K562 (cell line): ENCODE measurements at regions not wholly inside any gene's neighbourhood (a gene's known extent, or its start where the extent isn't known, plus 50 kb on each side); places are given as distances from the start of the nearest gene placed in this dataset.

ENCODE experiments used
- ATAC-seq: fragments of 200-7000 bp; cut with Tn5 transposase; 3 replicates; pipeline ENCODE4 v1.9.1; 2020; ENCODE audit warnings: moderate library complexity
- BruUV-seq: library from RNA; stranded (reverse); fragments of 400-500 nt; replicated peaks from 2 replicates; lab custom pipeline; 2021; lab: Mats Ljungman, UMichigan
- CTCF ChIA-PET: fragments of 300-600 bp; formaldehyde crosslinking; extraction: SDS; loops from one replicate; lab custom pipeline; 2021; ENCODE audit warnings: low intra/inter-chr PET ratio; lab: Yijun Ruan, JAX
- POLR2A ChIA-PET: fragments of 300-600, 350-650 bp; sonication (Branson Sonifier 250); formaldehyde crosslinking; extraction: SDS; loops from one replicate; lab custom pipeline; 2021; ENCODE audit warnings: antibody characterized with exemption, inconsistent platforms; lab: Yijun Ruan, JAX
- DNase-seq, 4 experiments: peaks; one replicate each; pipeline versions ENCODE4 v3.0.0 to v3.0.0-alpha.2; 2011 to 2018; ENCODE audit warnings: low spot score in 3 of 4, mixed read lengths in 3 of 4; ENCODE audit errors: extremely low read depth in 1 of 4
- FAIRE-seq: peaks from 2 replicates; lab custom pipeline; 2011; peaks lifted over from hg19 to GRCh38; lab: Jason Lieb, UNC
- H2AFZ ChIP-seq: 2 replicates; pipeline ENCODE4 v1.6.0; 2011; ENCODE audit warnings: low read depth, low read length, control low read depth, inconsistent platforms
- H3K27ac ChIP-seq: fragments of 200-600 bp; 3 replicates; pipeline ENCODE4 v1.8.0; 2011; ENCODE audit warnings: low read depth, mild to moderate bottlenecking, control low read depth, inconsistent platforms, low read length, moderate library complexity, mixed read lengths; ENCODE audit errors: extremely low read depth
- H3K27me3 ChIP-seq, 2 experiments: fragments of 300-600 bp in 1 of 2; 2 replicates in 1 of 2; 3 replicates in 1 of 2; pipeline versions ENCODE4 v1.6.0 to v1.8.0; 2011; ENCODE audit warnings: inconsistent platforms in 2 of 2, low read length in 2 of 2, mild to moderate bottlenecking in 1 of 2, mixed read lengths in 1 of 2, moderate library complexity in 1 of 2; ENCODE audit not compliant: control insufficient read depth in 2 of 2, insufficient read depth in 2 of 2
- H3K36me3 ChIP-seq: fragments of 300-600 bp; 3 replicates; pipeline ENCODE4 v1.8.0; 2011; ENCODE audit warnings: mild to moderate bottlenecking, low read length, inconsistent platforms; ENCODE audit not compliant: control insufficient read depth, insufficient read depth
- H3K4me1 ChIP-seq, 2 experiments: fragments of 200-600 bp in 1 of 2; replicated peaks in 1 of 2; 2 replicates in 1 of 2; 3 replicates in 1 of 2; pipeline versions ENCODE4 v1.5.1 to v1.8.0; 2011; ENCODE audit warnings: inconsistent platforms in 2 of 2, low read length in 2 of 2, mild to moderate bottlenecking in 1 of 2, mixed read lengths in 1 of 2, moderate library complexity in 1 of 2; ENCODE audit not compliant: control insufficient read depth in 2 of 2, insufficient read depth in 2 of 2
- H3K4me2 ChIP-seq: 2 replicates; pipeline ENCODE4 v1.6.1; 2011; ENCODE audit warnings: low read length, control low read depth, inconsistent platforms, mixed read lengths; ENCODE audit not compliant: insufficient read depth
- H3K4me3 ChIP-seq: fragments of 200-600 bp; sonication (generic), shearing (Covaris generic); 2 replicates; pipeline ENCODE4 v1.5.1; 2016; ENCODE audit warnings: control low read depth, inconsistent platforms
- H3K79me2 ChIP-seq: fragments of 200-600 bp; 3 replicates; pipeline ENCODE4 v1.8.0; 2011; ENCODE audit warnings: low read length, inconsistent platforms; ENCODE audit not compliant: control insufficient read depth, insufficient read depth
- H3K9ac ChIP-seq, 2 experiments: 2 replicates each; pipeline versions ENCODE4 v1.6.0 to v1.6.1; 2011; ENCODE audit warnings: low read depth in 2 of 2, low read length in 2 of 2, control low read depth in 1 of 2, inconsistent platforms in 1 of 2, mild to moderate bottlenecking in 1 of 2, mixed read lengths in 1 of 2; ENCODE audit not compliant: insufficient read depth in 1 of 2
- H3K9me1 ChIP-seq: one replicate; pipeline ENCODE4 v1.6.0; 2011; ENCODE audit warnings: inconsistent platforms, mild to moderate bottlenecking, low read length, moderate library complexity; ENCODE audit not compliant: control insufficient read depth, insufficient read depth
- H3K9me3 ChIP-seq: replicated peaks from 2 replicates; pipeline ENCODE4 v1.5.1; 2011; ENCODE audit warnings: low read depth, low read length, inconsistent platforms; ENCODE audit not compliant: control insufficient read depth, insufficient read depth
- H4K20me1 ChIP-seq: replicated peaks from 2 replicates; pipeline ENCODE4 v1.6.1; 2011; ENCODE audit warnings: low read length, inconsistent platforms, mixed read lengths; ENCODE audit not compliant: control insufficient read depth, insufficient read depth
- MECOM ChIP-seq: fragments of 250-450 bp; sonication (Bioruptor Pico); IDR thresholded peaks from 2 replicates; pipeline ENCODE4 v1.8.0; 2022; ENCODE audit warnings: inconsistent platforms
- PRMT5 ChIP-seq: sonication (generic); formaldehyde crosslinking; IDR thresholded peaks from 2 replicates; pipeline ENCODE4 v1.5.0; 2020; ENCODE audit warnings: missing genetic modification reagents
- STAG1 ChIP-seq: sonication (generic); formaldehyde crosslinking; IDR thresholded peaks from 2 replicates; pipeline ENCODE4 v1.5.0; 2020; ENCODE audit warnings: missing genetic modification reagents, borderline replicate concordance
- ZNF224 ChIP-seq: sonication (generic); formaldehyde crosslinking; IDR thresholded peaks from 2 replicates; pipeline ENCODE4 v1.8.0; 2022; ENCODE audit warnings: mild to moderate bottlenecking, missing genetic modification reagents
- WGBS: fragments of 100-300 bp; shearing (Covaris generic); methylation state at CpG from one replicate; pipeline ENCODE4 v1.1.6; 2016; ENCODE audit warnings: low coverage, mixed read lengths; ENCODE audit not compliant: insufficient coverage; ENCODE audit errors: missing lambda C conversion rate; 5-methylcytosine and 5-hydroxymethylcytosine counted together
- in situ Hi-C: fragments of 300-500 bp; cut with MboI; formaldehyde crosslinking; loops from 4 replicates; pipeline ENCODE4 v1.15.0; 2018; ENCODE audit warnings: inconsistent platforms, mixed read lengths
- intact Hi-C: fragments of 100-400 bp; cut with micrococcal nuclease; formaldehyde crosslinking; loops from 2 replicates; pipeline ENCODE4 v1.14.2; 2022
- TF ChIP-seq, protein P1 (sequence below): sonication (generic); formaldehyde crosslinking; IDR thresholded peaks from 2 replicates; pipeline ENCODE4 v1.8.0; 2022; ENCODE audit warnings: mild to moderate bottlenecking, missing genetic modification reagents

DNA sequence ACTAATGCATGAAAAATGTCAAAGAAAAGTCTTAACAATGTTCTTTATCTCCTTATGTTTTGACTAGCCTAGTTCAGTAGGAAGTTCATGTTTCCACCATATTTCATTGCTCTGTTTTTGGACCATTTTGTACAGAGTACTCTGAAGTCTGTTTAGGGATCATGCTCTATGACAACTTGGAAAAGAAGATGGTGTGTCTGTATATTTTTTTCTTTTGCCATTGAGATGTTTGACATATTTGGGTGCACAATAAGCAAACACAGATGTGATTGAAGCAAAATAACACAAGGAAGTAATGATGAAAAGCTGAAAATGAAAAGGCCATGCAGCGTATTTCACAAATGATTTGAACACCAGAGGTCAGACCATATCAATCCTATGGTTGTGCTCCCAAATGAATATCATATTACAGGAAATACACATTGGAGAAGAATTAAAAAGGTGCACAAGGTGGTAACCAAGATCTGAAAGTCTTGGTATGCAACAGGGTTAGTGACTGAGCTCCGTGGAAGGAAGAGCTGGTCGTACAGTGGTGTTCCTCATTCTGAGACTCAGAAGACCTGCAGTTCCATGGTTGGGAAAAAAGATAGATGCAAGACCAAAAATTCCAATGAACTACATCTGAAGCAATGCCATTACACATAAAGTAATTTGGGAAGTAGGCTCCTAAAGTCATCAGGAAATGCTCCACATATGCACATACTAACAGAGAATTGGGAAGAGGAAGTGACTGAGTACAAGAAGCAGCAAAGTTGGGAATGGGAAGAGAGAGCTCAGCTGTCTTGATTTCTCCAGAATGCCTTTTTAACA lies 463.5 kb downstream of the LMO4 start:
- Histone ChIP-seq H3K9me3 (no peaks in the 10 kb centered on the region), H3K27me3 (no peaks in the 10 kb centered on the region), H3K9me1 (no peaks in the 10 kb centered on the region), H2AFZ (no peak overlapping the region), H3K4me1 (no peaks in the 10 kb centered on the region), H3K4me2 (no peak overlapping the region), H4K20me1 (no peaks in the 10 kb centered on the region), H3K27ac (no peak overlapping the region), H3K36me3 (no peaks in the 10 kb centered on the region), H3K79me2 (no peaks in the 10 kb centered on the region), H3K9ac (no peak overlapping the region), H3K4me3 (no peak overlapping the region)
- ChIA-PET POLR2A (no interaction called here), CTCF (no interaction called here)
- no TSS peak for BruUV-seq
- no peak for ATAC-seq
- DNase-seq: no peak
- in situ Hi-C loops (no loop called here), intact Hi-C loops (no loop called here)
- TF ChIP-seq, protein P1, sequence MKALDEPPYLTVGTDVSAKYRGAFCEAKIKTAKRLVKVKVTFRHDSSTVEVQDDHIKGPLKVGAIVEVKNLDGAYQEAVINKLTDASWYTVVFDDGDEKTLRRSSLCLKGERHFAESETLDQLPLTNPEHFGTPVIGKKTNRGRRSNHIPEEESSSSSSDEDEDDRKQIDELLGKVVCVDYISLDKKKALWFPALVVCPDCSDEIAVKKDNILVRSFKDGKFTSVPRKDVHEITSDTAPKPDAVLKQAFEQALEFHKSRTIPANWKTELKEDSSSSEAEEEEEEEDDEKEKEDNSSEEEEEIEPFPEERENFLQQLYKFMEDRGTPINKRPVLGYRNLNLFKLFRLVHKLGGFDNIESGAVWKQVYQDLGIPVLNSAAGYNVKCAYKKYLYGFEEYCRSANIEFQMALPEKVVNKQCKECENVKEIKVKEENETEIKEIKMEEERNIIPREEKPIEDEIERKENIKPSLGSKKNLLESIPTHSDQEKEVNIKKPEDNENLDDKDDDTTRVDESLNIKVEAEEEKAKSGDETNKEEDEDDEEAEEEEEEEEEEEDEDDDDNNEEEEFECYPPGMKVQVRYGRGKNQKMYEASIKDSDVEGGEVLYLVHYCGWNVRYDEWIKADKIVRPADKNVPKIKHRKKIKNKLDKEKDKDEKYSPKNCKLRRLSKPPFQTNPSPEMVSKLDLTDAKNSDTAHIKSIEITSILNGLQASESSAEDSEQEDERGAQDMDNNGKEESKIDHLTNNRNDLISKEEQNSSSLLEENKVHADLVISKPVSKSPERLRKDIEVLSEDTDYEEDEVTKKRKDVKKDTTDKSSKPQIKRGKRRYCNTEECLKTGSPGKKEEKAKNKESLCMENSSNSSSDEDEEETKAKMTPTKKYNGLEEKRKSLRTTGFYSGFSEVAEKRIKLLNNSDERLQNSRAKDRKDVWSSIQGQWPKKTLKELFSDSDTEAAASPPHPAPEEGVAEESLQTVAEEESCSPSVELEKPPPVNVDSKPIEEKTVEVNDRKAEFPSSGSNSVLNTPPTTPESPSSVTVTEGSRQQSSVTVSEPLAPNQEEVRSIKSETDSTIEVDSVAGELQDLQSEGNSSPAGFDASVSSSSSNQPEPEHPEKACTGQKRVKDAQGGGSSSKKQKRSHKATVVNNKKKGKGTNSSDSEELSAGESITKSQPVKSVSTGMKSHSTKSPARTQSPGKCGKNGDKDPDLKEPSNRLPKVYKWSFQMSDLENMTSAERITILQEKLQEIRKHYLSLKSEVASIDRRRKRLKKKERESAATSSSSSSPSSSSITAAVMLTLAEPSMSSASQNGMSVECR (CRISPR knock-in tag): no peak
- TF ChIP-seq STAG1 (CRISPR knock-in tag): no peak
- TF ChIP-seq PRMT5 (CRISPR knock-in tag): no peak
- no peak for TF ChIP-seq MECOM
- TF ChIP-seq ZNF224: no peak
- 3% methylated on average over 3 of the region's 3 CpGs for WGBS
- no peak for FAIRE-seq
